ENCODE measurements at regions not wholly inside any gene's neighbourhood (a gene's known extent, or its start where the extent isn't known, plus 50 kb on each side); places are given as distances from the start of the nearest gene placed in this dataset.

DNA sequence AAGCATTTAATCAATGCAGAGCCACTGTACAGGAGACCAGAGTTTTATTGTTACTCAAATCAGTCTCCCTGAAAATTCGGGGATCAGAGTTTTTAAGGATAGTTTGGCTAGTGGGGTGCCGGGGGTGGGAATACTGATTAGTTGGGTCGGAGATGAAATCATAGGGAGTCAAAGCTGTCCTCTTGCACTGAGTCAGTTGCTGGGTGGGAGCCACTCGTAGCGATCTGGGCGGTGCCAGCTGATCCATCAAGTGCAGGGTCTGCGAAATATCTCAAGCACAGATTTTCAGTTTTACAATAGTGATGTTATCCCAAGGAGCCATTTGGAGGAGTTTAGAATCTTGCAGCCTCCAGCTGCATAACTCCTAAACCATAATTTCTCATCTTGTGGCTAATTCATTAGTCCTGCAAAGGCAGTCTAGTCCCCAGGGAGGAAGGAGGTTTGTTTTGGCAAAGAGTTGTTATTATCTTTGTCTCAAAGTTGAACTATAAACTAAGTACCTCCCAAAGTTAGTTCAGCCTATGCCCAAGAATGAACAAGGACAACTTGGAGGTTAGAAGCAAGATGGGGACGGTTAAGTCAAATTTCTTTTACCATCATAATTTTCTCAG, 169.4 kb upstream of the PLEKHG7 start:
- TF ChIP-seq, protein P1, sequence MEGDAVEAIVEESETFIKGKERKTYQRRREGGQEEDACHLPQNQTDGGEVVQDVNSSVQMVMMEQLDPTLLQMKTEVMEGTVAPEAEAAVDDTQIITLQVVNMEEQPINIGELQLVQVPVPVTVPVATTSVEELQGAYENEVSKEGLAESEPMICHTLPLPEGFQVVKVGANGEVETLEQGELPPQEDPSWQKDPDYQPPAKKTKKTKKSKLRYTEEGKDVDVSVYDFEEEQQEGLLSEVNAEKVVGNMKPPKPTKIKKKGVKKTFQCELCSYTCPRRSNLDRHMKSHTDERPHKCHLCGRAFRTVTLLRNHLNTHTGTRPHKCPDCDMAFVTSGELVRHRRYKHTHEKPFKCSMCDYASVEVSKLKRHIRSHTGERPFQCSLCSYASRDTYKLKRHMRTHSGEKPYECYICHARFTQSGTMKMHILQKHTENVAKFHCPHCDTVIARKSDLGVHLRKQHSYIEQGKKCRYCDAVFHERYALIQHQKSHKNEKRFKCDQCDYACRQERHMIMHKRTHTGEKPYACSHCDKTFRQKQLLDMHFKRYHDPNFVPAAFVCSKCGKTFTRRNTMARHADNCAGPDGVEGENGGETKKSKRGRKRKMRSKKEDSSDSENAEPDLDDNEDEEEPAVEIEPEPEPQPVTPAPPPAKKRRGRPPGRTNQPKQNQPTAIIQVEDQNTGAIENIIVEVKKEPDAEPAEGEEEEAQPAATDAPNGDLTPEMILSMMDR (conservative IDR thresholded peaks at IDR 0.05; ENCODE audit: low read length): no peak
- TF ChIP-seq EZH2phosphoT487 (IDR thresholded peaks at IDR 0.05; ENCODE audit: borderline replicate concordance, low read depth, low read length): no peak
- H2AFZ ChIP-seq (ENCODE audit: low read length): no peak overlapping the region
- peaks cover 4% of the 10 kb centered on the region for H3K4me1 ChIP-seq (ENCODE audit: insufficient read depth, low read length, poor library complexity, severe bottlenecking)
- no peak overlapping the region for H3K4me2 ChIP-seq (ENCODE audit: low read length)
- H3K27ac ChIP-seq (ENCODE audit: low read depth, low read length, poor library complexity, severe bottlenecking): no peak overlapping the region
- ChIA-PET CTCF (ENCODE audit: unreplicated experiment) (no interaction called here), POLR2A (interaction anchor here (0.6 to 1.1 kb wide), 4 partner anchors 20 to 1444 kb away, joined by 3 read pairs; no protein-coding TSS in a partner anchor)
- BruUV-seq (replicated peaks): no TSS peak
- DNase-seq (ENCODE audit: low spot score): no peak
- intact Hi-C loops (cut with micrococcal nuclease; ENCODE audit: unreplicated experiment): no loop called here
- no peaks in the 10 kb centered on the region for H3K9me2 ChIP-seq (ENCODE audit: insufficient read depth, low read length)
- no peaks in the 10 kb centered on the region for H3K9me3 ChIP-seq (ENCODE audit: low read length)
- H3K4me3 ChIP-seq (ENCODE audit: low read depth, low read length, poor library complexity, severe bottlenecking): no peak overlapping the region
- no peaks in the 10 kb centered on the region for H4K20me1 ChIP-seq (ENCODE audit: insufficient read depth, low read length)
- H3K79me2 ChIP-seq (ENCODE audit: insufficient read depth, low read depth, low read length): no peaks in the 10 kb centered on the region
- no peaks in the 10 kb centered on the region for H3K36me3 ChIP-seq (ENCODE audit: insufficient read depth, low read length)

DNA sequence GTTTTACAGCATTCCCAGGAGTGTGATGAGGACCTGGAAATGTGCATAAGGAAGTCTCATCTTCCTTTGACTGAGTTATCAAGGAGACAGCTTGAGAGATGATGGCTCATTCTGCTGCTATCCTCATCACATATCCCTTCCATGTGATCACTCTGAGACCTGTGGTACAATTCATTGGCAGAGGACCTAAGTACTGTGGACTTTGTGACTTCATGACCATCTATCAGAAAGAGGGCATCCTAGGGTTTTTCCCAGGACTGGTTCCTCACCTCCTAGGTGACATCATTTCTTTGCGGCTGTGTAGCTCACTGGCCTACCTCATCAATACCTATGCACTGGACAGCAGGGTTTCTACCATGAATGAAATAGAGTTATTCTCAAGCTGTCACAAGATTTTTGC, 172.1 kb upstream of the PLEKHG7 start:
- DNase-seq (ENCODE audit: low spot score): no peak
- H3K9me3 ChIP-seq (ENCODE audit: low read length): no peaks in the 10 kb centered on the region
- no peaks in the 10 kb centered on the region for H3K4me1 ChIP-seq (ENCODE audit: insufficient read depth, low read length, poor library complexity, severe bottlenecking)
- H3K79me2 ChIP-seq (ENCODE audit: insufficient read depth, low read depth, low read length): no peaks in the 10 kb centered on the region
- H4K20me1 ChIP-seq (ENCODE audit: insufficient read depth, low read length): no peaks in the 10 kb centered on the region
- no peak overlapping the region for H3K27ac ChIP-seq (ENCODE audit: low read depth, low read length, poor library complexity, severe bottlenecking)
- intact Hi-C loops (cut with micrococcal nuclease; ENCODE audit: unreplicated experiment): no loop called here
- no peak overlapping the region for H2AFZ ChIP-seq (ENCODE audit: low read length)
- H3K36me3 ChIP-seq (ENCODE audit: insufficient read depth, low read length): no peaks in the 10 kb centered on the region
- no peak overlapping the region for H3K4me3 ChIP-seq (ENCODE audit: low read depth, low read length, poor library complexity, severe bottlenecking)
- POLR2A ChIA-PET: interaction anchor here (0.8 to 1.8 kb wide), 3 partner anchors 8 to 27 kb away, joined by 3 read pairs; no protein-coding TSS in a partner anchor
- no TSS peak for BruUV-seq (replicated peaks)
- no peaks in the 10 kb centered on the region for H3K9me2 ChIP-seq (ENCODE audit: insufficient read depth, low read length)
- H3K4me2 ChIP-seq (ENCODE audit: low read length): no peak overlapping the region
- CTCF ChIA-PET (ENCODE audit: unreplicated experiment): no interaction called here
- TF ChIP-seq, protein P1 (conservative IDR thresholded peaks at IDR 0.05; ENCODE audit: low read length): no peak
- no peak for TF ChIP-seq EZH2phosphoT487 (IDR thresholded peaks at IDR 0.05; ENCODE audit: borderline replicate concordance, low read depth, low read length)

DNA sequence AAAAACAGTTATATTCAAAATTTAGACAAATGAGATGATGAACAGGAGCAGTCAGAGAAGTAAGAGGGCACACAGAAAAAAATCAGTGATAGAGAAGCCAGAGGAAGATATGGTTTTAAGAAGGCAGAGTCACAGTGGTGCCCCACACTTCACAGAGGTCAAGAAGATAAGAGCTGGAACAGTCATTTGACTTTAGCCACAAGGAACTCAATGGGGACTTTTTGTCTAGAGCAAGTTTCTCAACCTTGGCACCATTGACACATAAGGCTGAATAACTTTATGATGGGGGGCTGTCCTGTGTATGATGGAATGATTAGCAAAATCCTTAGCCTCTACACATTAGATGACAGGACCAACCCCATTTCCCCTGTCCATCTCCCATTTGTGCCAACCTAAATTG, 172.8 kb upstream of the PLEKHG7 start:
- Histone ChIP-seq H3K4me1 (ENCODE audit: insufficient read depth, low read length, poor library complexity, severe bottlenecking) (no peaks in the 10 kb centered on the region), H3K9me3 (ENCODE audit: low read length) (no peaks in the 10 kb centered on the region), H2AFZ (ENCODE audit: low read length) (no peak overlapping the region), H3K4me2 (ENCODE audit: low read length) (no peak overlapping the region), H3K4me3 (ENCODE audit: low read depth, low read length, poor library complexity, severe bottlenecking) (no peak overlapping the region), H3K36me3 (ENCODE audit: insufficient read depth, low read length) (no peaks in the 10 kb centered on the region), H3K79me2 (ENCODE audit: insufficient read depth, low read depth, low read length) (no peaks in the 10 kb centered on the region), H3K9me2 (ENCODE audit: insufficient read depth, low read length) (no peaks in the 10 kb centered on the region), H3K27ac (ENCODE audit: low read depth, low read length, poor library complexity, severe bottlenecking) (no peak overlapping the region), H4K20me1 (ENCODE audit: insufficient read depth, low read length) (no peaks in the 10 kb centered on the region)
- intact Hi-C loops (cut with micrococcal nuclease; ENCODE audit: unreplicated experiment): no loop called here
- BruUV-seq (replicated peaks): no TSS peak
- no peak for DNase-seq (ENCODE audit: low spot score)
- ChIA-PET CTCF (ENCODE audit: unreplicated experiment) (no interaction called here), POLR2A (no interaction called here)
- no peak for TF ChIP-seq EZH2phosphoT487 (IDR thresholded peaks at IDR 0.05; ENCODE audit: borderline replicate concordance, low read depth, low read length)
- TF ChIP-seq, protein P1 (conservative IDR thresholded peaks at IDR 0.05; ENCODE audit: low read length): no peak

Measured in OCI-LY7 (cell line).